ENCODE measurements at regions not wholly inside any gene's neighbourhood (a gene's known extent, or its start where the extent isn't known, plus 50 kb on each side); places are given as distances from the start of the nearest gene placed in this dataset.

GRCh38 chr6:93069856-93070255 is 349.5 kb downstream of the EPHA7 start:
- Histone ChIP-seq H3K27ac (ENCODE audit: low read depth, low read length) (no peak overlapping the region), H3K4me1 (ENCODE audit: control insufficient read depth, insufficient read depth, low read length) (no peaks in the 10 kb centered on the region), H3K9ac (ENCODE audit: low read length) (no peak overlapping the region), H3K27me3 (ENCODE audit: control insufficient read depth, insufficient read depth, low read length) (no peaks in the 10 kb centered on the region), H3K4me3 (ENCODE audit: low read length) (no peak overlapping the region), H3K36me3 (ENCODE audit: control insufficient read depth, insufficient read depth, low read length) (no peaks in the 10 kb centered on the region)

- Histone ChIP-seq H3K27ac (ENCODE audit: low read depth, low read length) (no peak overlapping the region), H3K36me3 (ENCODE audit: control insufficient read depth, insufficient read depth, low read length) (no peaks in the 10 kb centered on the region), H3K9ac (ENCODE audit: low read length) (no peak overlapping the region), H3K27me3 (ENCODE audit: control insufficient read depth, insufficient read depth, low read length) (no peaks in the 10 kb centered on the region), H3K4me1 (ENCODE audit: control insufficient read depth, insufficient read depth, low read length) (no peaks in the 10 kb centered on the region), H3K4me3 (ENCODE audit: low read length) (no peak overlapping the region)
Measured at GRCh38 chr6:93059911-93060310, 359.4 kb downstream of the EPHA7 start.

GRCh38 chr6:93057584-93057983 is 361.8 kb downstream of the EPHA7 start:
- H3K27me3 ChIP-seq (ENCODE audit: control insufficient read depth, insufficient read depth, low read length) = no peaks in the 10 kb centered on the region
- H3K9ac ChIP-seq (ENCODE audit: low read length) = no peak overlapping the region
- no peaks in the 10 kb centered on the region for H3K4me1 ChIP-seq (ENCODE audit: control insufficient read depth, insufficient read depth, low read length)
- no peak overlapping the region for H3K4me3 ChIP-seq (ENCODE audit: low read length)
- H3K36me3 ChIP-seq (ENCODE audit: control insufficient read depth, insufficient read depth, low read length) = no peaks in the 10 kb centered on the region
- no peak overlapping the region for H3K27ac ChIP-seq (ENCODE audit: low read depth, low read length)

GRCh38 chr6:93048381-93048780 is 371.0 kb downstream of the EPHA7 start:
- Histone ChIP-seq H3K4me1 (ENCODE audit: control insufficient read depth, insufficient read depth, low read length) (no peaks in the 10 kb centered on the region), H3K9ac (ENCODE audit: low read length) (no peak overlapping the region), H3K36me3 (ENCODE audit: control insufficient read depth, insufficient read depth, low read length) (no peaks in the 10 kb centered on the region), H3K27me3 (ENCODE audit: control insufficient read depth, insufficient read depth, low read length) (no peaks in the 10 kb centered on the region), H3K4me3 (ENCODE audit: low read length) (no peak overlapping the region), H3K27ac (ENCODE audit: low read depth, low read length) (no peak overlapping the region)

GRCh38 chr6:93047033-93047432 is 372.3 kb downstream of the EPHA7 start:
- Histone ChIP-seq H3K4me1 (ENCODE audit: control insufficient read depth, insufficient read depth, low read length) (no peaks in the 10 kb centered on the region), H3K9ac (ENCODE audit: low read length) (no peak overlapping the region), H3K36me3 (ENCODE audit: control insufficient read depth, insufficient read depth, low read length) (no peaks in the 10 kb centered on the region), H3K4me3 (ENCODE audit: low read length) (no peak overlapping the region), H3K27ac (ENCODE audit: low read depth, low read length) (no peak overlapping the region), H3K27me3 (ENCODE audit: control insufficient read depth, insufficient read depth, low read length) (no peaks in the 10 kb centered on the region)

- H3K27me3 ChIP-seq (ENCODE audit: control insufficient read depth, insufficient read depth, low read length) = no peaks in the 10 kb centered on the region
- no peak overlapping the region for H3K27ac ChIP-seq (ENCODE audit: low read depth, low read length)
- H3K4me3 ChIP-seq (ENCODE audit: low read length) = no peak overlapping the region
- H3K4me1 ChIP-seq (ENCODE audit: control insufficient read depth, insufficient read depth, low read length) = no peaks in the 10 kb centered on the region
- H3K9ac ChIP-seq (ENCODE audit: low read length) = no peak overlapping the region
- no peaks in the 10 kb centered on the region for H3K36me3 ChIP-seq (ENCODE audit: control insufficient read depth, insufficient read depth, low read length)
Measured at GRCh38 chr6:93045156-93045555, 374.2 kb downstream of the EPHA7 start.

GRCh38 chr6:93040375-93040774 is 379.0 kb downstream of the EPHA7 start:
- no peak overlapping the region for H3K27ac ChIP-seq (ENCODE audit: low read depth, low read length)

GRCh38 chr6:93036835-93037234 is 382.5 kb downstream of the EPHA7 start:
- Histone ChIP-seq H3K27me3 (ENCODE audit: control insufficient read depth, insufficient read depth, low read length) (no peaks in the 10 kb centered on the region), H3K4me3 (ENCODE audit: low read length) (no peak overlapping the region), H3K27ac (ENCODE audit: low read depth, low read length) (no peak overlapping the region), H3K4me1 (ENCODE audit: control insufficient read depth, insufficient read depth, low read length) (no peaks in the 10 kb centered on the region), H3K9ac (ENCODE audit: low read length) (no peak overlapping the region), H3K36me3 (ENCODE audit: control insufficient read depth, insufficient read depth, low read length) (no peaks in the 10 kb centered on the region)

More at GRCh38 chr6:93040375-93040774, 379.0 kb downstream of the EPHA7 start:
- H3K9ac ChIP-seq (ENCODE audit: low read length) = no peak overlapping the region
- no peak overlapping the region for H3K4me3 ChIP-seq (ENCODE audit: low read length)
- no peaks in the 10 kb centered on the region for H3K4me1 ChIP-seq (ENCODE audit: control insufficient read depth, insufficient read depth, low read length)
- H3K36me3 ChIP-seq (ENCODE audit: control insufficient read depth, insufficient read depth, low read length) = no peaks in the 10 kb centered on the region
- no peaks in the 10 kb centered on the region for H3K27me3 ChIP-seq (ENCODE audit: control insufficient read depth, insufficient read depth, low read length)

- Histone ChIP-seq H3K9ac (ENCODE audit: low read length) (no peak overlapping the region), H3K4me1 (ENCODE audit: control insufficient read depth, insufficient read depth, low read length) (no peaks in the 10 kb centered on the region), H3K36me3 (ENCODE audit: control insufficient read depth, insufficient read depth, low read length) (no peaks in the 10 kb centered on the region), H3K27me3 (ENCODE audit: control insufficient read depth, insufficient read depth, low read length) (no peaks in the 10 kb centered on the region), H3K4me3 (ENCODE audit: low read length) (no peak overlapping the region), H3K27ac (ENCODE audit: low read depth, low read length) (no peak overlapping the region)
Measured at GRCh38 chr6:93035756-93036155, 383.6 kb downstream of the EPHA7 start.

- Histone ChIP-seq H3K36me3 (ENCODE audit: control insufficient read depth, insufficient read depth, low read length) (no peaks in the 10 kb centered on the region), H3K27ac (ENCODE audit: low read depth, low read length) (no peak overlapping the region), H3K27me3 (ENCODE audit: control insufficient read depth, insufficient read depth, low read length) (no peaks in the 10 kb centered on the region), H3K4me1 (ENCODE audit: control insufficient read depth, insufficient read depth, low read length) (no peaks in the 10 kb centered on the region), H3K9ac (ENCODE audit: low read length) (no peak overlapping the region), H3K4me3 (ENCODE audit: low read length) (no peak overlapping the region)
Measured at GRCh38 chr6:93021235-93021915, 398.0 kb downstream of the EPHA7 start.

- Histone ChIP-seq H3K27me3 (ENCODE audit: control insufficient read depth, insufficient read depth, low read length) (no peaks in the 10 kb centered on the region), H3K9ac (ENCODE audit: low read length) (no peak overlapping the region), H3K4me1 (ENCODE audit: control insufficient read depth, insufficient read depth, low read length) (no peaks in the 10 kb centered on the region), H3K4me3 (ENCODE audit: low read length) (no peak overlapping the region), H3K36me3 (ENCODE audit: control insufficient read depth, insufficient read depth, low read length) (no peaks in the 10 kb centered on the region), H3K27ac (ENCODE audit: low read depth, low read length) (no peak overlapping the region)
Measured at GRCh38 chr6:93017626-93018025, 401.7 kb downstream of the EPHA7 start.

GRCh38 chr6:93017213-93017612 is 402.1 kb downstream of the EPHA7 start:
- no peak overlapping the region for H3K27ac ChIP-seq (ENCODE audit: low read depth, low read length)
- no peaks in the 10 kb centered on the region for H3K27me3 ChIP-seq (ENCODE audit: control insufficient read depth, insufficient read depth, low read length)
- no peaks in the 10 kb centered on the region for H3K4me1 ChIP-seq (ENCODE audit: control insufficient read depth, insufficient read depth, low read length)
- no peak overlapping the region for H3K9ac ChIP-seq (ENCODE audit: low read length)
- H3K4me3 ChIP-seq (ENCODE audit: low read length) = no peak overlapping the region
- no peaks in the 10 kb centered on the region for H3K36me3 ChIP-seq (ENCODE audit: control insufficient read depth, insufficient read depth, low read length)

GRCh38 chr6:93013054-93013453 is 406.3 kb downstream of the EPHA7 start:
- Histone ChIP-seq H3K9ac (ENCODE audit: low read length) (no peak overlapping the region), H3K4me3 (ENCODE audit: low read length) (no peak overlapping the region), H3K4me1 (ENCODE audit: control insufficient read depth, insufficient read depth, low read length) (no peaks in the 10 kb centered on the region), H3K27me3 (ENCODE audit: control insufficient read depth, insufficient read depth, low read length) (no peaks in the 10 kb centered on the region), H3K27ac (ENCODE audit: low read depth, low read length) (no peak overlapping the region), H3K36me3 (ENCODE audit: control insufficient read depth, insufficient read depth, low read length) (no peaks in the 10 kb centered on the region)

Data from rectal smooth muscle tissue (tissue), 1 donor.